Islet precursor cell (in vitro differentiated cells): ENCODE measurements at regions not wholly inside any gene's neighbourhood (a gene's known extent, or its start where the extent isn't known, plus 50 kb on each side); places are given as distances from the start of the nearest gene placed in this dataset.
"Not testable (repeated sequence)": the region's sequence is repeated elsewhere in the genome, so short reads cannot be mapped to it uniquely, and the experiment has no call there.

Experiments
- DNase-seq: peaks from one replicate; pipeline ENCODE4 v3.0.0-alpha.2; 2018

GRCh38 chr4:188439641-188440311 lies 300.5 kb downstream of the TRIML1 start:
- no peak for DNase-seq

- no peak for DNase-seq
These were observed 305.3 kb downstream of the TRIML1 start for GRCh38 chr4:188444500-188444899.

GRCh38 chr4:188448996-188449395 lies 309.8 kb downstream of the TRIML1 start:
- not testable (repeated sequence) for DNase-seq

GRCh38 chr4:188450571-188450970 lies 311.3 kb downstream of the TRIML1 start:
- no peak for DNase-seq

- peak; percentile 58 for DNase-seq
These were observed 312.9 kb downstream of the TRIML1 start for GRCh38 chr4:188452097-188452496.

GRCh38 chr4:188454575-188454974 lies 315.3 kb downstream of the TRIML1 start:
- no peak for DNase-seq

GRCh38 chr4:188455062-188455752 lies 316.0 kb downstream of the TRIML1 start:
- DNase-seq: no peak

GRCh38 chr4:188459381-188459780 lies 320.1 kb downstream of the TRIML1 start:
- no peak for DNase-seq

GRCh38 chr4:188463909-188464308 lies 324.7 kb downstream of the TRIML1 start:
- DNase-seq: no peak

- DNase-seq: no peak
These were observed 326.8 kb downstream of the TRIML1 start for GRCh38 chr4:188466001-188466400.

- no peak for DNase-seq
These were observed 345.0 kb downstream of the TRIML1 start for GRCh38 chr4:188484256-188484655.

GRCh38 chr4:188485906-188486305 lies 346.7 kb downstream of the TRIML1 start:
- no peak for DNase-seq

- DNase-seq: no peak
These were observed 353.6 kb downstream of the TRIML1 start for GRCh38 chr4:188492886-188493285.

GRCh38 chr4:188495169-188495568 lies 355.9 kb downstream of the TRIML1 start:
- no peak for DNase-seq

- DNase-seq: no peak
These were observed 372.2 kb downstream of the TRIML1 start for GRCh38 chr4:188511431-188511830.

- DNase-seq: no peak
These were observed 393.5 kb downstream of the TRIML1 start for GRCh38 chr4:188532751-188533150.

- no peak for DNase-seq
These were observed 395.1 kb downstream of the TRIML1 start for GRCh38 chr4:188534297-188534696.

GRCh38 chr4:188534917-188535316 lies 395.7 kb downstream of the TRIML1 start:
- DNase-seq: no peak

- DNase-seq: no peak
These were observed 397.6 kb downstream of the TRIML1 start for GRCh38 chr4:188536826-188537225.

GRCh38 chr4:188550296-188550695 lies 411.1 kb downstream of the TRIML1 start:
- DNase-seq: no peak

GRCh38 chr4:188551156-188551555 lies 411.9 kb downstream of the TRIML1 start:
- no peak for DNase-seq

GRCh38 chr4:188552741-188553275 lies 413.6 kb downstream of the TRIML1 start:
- no peak for DNase-seq

GRCh38 chr4:188554413-188554812 lies 415.2 kb downstream of the TRIML1 start:
- DNase-seq: peak; percentile 67

GRCh38 chr4:188573104-188573503 lies 433.9 kb downstream of the TRIML1 start:
- no peak for DNase-seq
